ENCODE measurements at regions not wholly inside any gene's neighbourhood (a gene's known extent, or its start where the extent isn't known, plus 50 kb on each side); places are given as distances from the start of the nearest gene placed in this dataset.
"Not testable (repeated sequence)": the region's sequence is repeated elsewhere in the genome, so short reads cannot be mapped to it uniquely, and the experiment has no call there.

DNA sequence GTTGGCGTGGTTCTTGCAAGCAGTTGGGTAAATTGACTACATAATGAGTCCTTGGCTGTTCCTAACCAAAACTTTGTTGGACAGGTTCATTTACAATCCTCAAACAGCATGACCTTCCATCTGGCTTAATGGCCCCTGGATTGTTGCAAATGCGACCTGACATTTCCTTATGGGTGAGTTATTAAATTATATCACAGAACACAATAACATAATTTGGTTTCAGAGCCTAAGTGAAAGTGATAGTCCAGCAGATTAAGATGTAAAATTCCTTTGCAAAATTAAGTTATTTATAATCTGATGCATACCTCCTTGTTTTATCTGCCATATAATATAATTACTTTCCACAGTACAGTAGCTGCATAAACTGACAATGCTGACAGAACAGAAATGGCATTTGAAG lies 224.4 kb downstream of the TUSC1 start:
- H3K9me3 ChIP-seq (ENCODE audit: control insufficient read depth, insufficient read depth, low read length): peaks cover 2% of the 10 kb centered on the region
- 91% methylated on average over 1 of the region's 2 CpGs for WGBS (ENCODE audit: insufficient coverage)
- no peak overlapping the region for H3K27ac Mint-ChIP-seq
- no peak overlapping the region for H3K27ac ChIP-seq (ENCODE audit: low read length)
- H3K4me1 ChIP-seq (ENCODE audit: control insufficient read depth, insufficient read depth, low read length): no peaks in the 10 kb centered on the region
- H3K4me3 Mint-ChIP-seq: no peak overlapping the region
- no peaks in the 10 kb centered on the region for H3K27me3 ChIP-seq (ENCODE audit: control insufficient read depth, insufficient read depth, low read length)
- no peaks in the 10 kb centered on the region for H3K36me3 ChIP-seq (ENCODE audit: control insufficient read depth, insufficient read depth, low read length)
- DNase-seq: no peak
- peaks cover 5 to 31% of the 10 kb centered on the region in 2 donors for H3K9me3 Mint-ChIP-seq
- no peak for ATAC-seq
- no peaks in the 10 kb centered on the region for H3K27me3 Mint-ChIP-seq (ENCODE audit: low read depth in 2 of 2)
- H3K4me3 ChIP-seq (ENCODE audit: low read length): no peak overlapping the region
- intact Hi-C loops (cut with micrococcal nuclease): no loop called here
- H3K4me1 Mint-ChIP-seq: no peaks in the 10 kb centered on the region
- TF ChIP-seq, protein P1, sequence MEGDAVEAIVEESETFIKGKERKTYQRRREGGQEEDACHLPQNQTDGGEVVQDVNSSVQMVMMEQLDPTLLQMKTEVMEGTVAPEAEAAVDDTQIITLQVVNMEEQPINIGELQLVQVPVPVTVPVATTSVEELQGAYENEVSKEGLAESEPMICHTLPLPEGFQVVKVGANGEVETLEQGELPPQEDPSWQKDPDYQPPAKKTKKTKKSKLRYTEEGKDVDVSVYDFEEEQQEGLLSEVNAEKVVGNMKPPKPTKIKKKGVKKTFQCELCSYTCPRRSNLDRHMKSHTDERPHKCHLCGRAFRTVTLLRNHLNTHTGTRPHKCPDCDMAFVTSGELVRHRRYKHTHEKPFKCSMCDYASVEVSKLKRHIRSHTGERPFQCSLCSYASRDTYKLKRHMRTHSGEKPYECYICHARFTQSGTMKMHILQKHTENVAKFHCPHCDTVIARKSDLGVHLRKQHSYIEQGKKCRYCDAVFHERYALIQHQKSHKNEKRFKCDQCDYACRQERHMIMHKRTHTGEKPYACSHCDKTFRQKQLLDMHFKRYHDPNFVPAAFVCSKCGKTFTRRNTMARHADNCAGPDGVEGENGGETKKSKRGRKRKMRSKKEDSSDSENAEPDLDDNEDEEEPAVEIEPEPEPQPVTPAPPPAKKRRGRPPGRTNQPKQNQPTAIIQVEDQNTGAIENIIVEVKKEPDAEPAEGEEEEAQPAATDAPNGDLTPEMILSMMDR (IDR thresholded peaks at IDR 0.05): no peak
- H3K36me3 Mint-ChIP-seq: peaks cover 9% of the 10 kb centered on the region

DNA sequence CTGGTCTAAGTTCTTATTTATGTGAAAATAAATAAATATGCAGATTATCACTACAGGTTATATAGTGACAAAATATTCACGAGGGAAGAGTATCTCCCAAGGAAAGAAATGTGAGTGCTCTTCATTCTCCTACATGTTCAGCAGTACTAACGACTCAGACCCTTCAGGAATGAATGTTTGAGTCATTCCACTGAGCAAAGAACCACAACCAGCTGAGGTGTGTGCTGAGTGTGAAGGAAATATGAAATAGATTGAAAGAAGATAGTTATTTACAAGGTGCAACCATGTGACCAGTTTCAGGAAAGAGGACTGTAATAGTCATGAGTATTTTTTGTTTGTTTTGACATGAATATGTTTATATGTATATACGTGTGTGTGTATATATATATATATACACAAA lies 228.7 kb downstream of the TUSC1 start:
- Histone ChIP-seq H3K36me3 (ENCODE audit: control insufficient read depth, insufficient read depth, low read length) (no peaks in the 10 kb centered on the region), H3K4me1 (ENCODE audit: control insufficient read depth, insufficient read depth, low read length) (no peaks in the 10 kb centered on the region), H3K9me3 (ENCODE audit: control insufficient read depth, insufficient read depth, low read length) (peaks cover 2% of the 10 kb centered on the region), H3K4me3 (ENCODE audit: low read length) (no peak overlapping the region), H3K27me3 (ENCODE audit: control insufficient read depth, insufficient read depth, low read length) (no peaks in the 10 kb centered on the region), H3K27ac (ENCODE audit: low read length) (no peak overlapping the region)
- ATAC-seq (no peak), DNase-seq (no peak)
- Mint-ChIP-seq H3K36me3 (no peaks in the 10 kb centered on the region), H3K4me1 (no peaks in the 10 kb centered on the region), H3K27ac (no peak overlapping the region), H3K9me3 (peaks cover 0 to 12% of the 10 kb centered on the region in 2 donors), H3K27me3 (ENCODE audit: low read depth in 2 of 2) (no peaks in the 10 kb centered on the region), H3K4me3 (no peak overlapping the region)
- intact Hi-C loops (cut with micrococcal nuclease): no loop called here
- TF ChIP-seq, protein P1 (IDR thresholded peaks at IDR 0.05): no peak
- 63% methylated on average over 2 of the region's 3 CpGs for WGBS (ENCODE audit: insufficient coverage)

DNA sequence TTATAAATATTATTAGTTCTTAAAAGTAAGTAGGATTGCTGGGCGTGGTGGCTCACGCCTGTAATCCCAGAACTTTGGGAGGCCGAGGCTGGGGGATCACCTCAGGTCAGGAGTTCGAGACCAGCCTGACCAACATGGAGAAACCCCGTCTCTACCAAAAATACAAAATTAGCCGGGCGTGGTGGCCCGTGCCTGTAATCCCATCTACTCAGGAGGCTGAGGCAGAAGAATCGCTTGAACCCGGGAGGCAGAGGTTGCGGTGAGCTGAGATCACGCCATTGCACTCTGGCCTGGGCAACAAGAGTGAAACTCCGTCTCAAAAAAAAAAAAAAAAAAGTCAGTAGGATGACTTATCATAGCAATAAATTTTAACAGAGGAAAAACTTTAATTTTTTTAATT lies 232.5 kb downstream of the TUSC1 start:
- H3K4me3 Mint-ChIP-seq; H3K9me3 ChIP-seq (ENCODE audit: control insufficient read depth, insufficient read depth, low read length); H3K4me3 ChIP-seq (ENCODE audit: low read length); DNase-seq; H3K27ac Mint-ChIP-seq; H3K27me3 ChIP-seq (ENCODE audit: control insufficient read depth, insufficient read depth, low read length); ATAC-seq; H3K4me1 ChIP-seq (ENCODE audit: control insufficient read depth, insufficient read depth, low read length); H3K27me3 Mint-ChIP-seq (ENCODE audit: low read depth in 2 of 2); intact Hi-C loops (cut with micrococcal nuclease); H3K27ac ChIP-seq (ENCODE audit: low read length); H3K4me1 Mint-ChIP-seq; H3K36me3 ChIP-seq (ENCODE audit: control insufficient read depth, insufficient read depth, low read length): not testable (repeated sequence)
- 87% methylated on average over 10 of the region's 13 CpGs for WGBS (ENCODE audit: insufficient coverage)
- H3K36me3 Mint-ChIP-seq: peaks cover 16% of the 10 kb centered on the region
- peaks cover 13 to 20% of the 10 kb centered on the region in 2 donors for H3K9me3 Mint-ChIP-seq

DNA sequence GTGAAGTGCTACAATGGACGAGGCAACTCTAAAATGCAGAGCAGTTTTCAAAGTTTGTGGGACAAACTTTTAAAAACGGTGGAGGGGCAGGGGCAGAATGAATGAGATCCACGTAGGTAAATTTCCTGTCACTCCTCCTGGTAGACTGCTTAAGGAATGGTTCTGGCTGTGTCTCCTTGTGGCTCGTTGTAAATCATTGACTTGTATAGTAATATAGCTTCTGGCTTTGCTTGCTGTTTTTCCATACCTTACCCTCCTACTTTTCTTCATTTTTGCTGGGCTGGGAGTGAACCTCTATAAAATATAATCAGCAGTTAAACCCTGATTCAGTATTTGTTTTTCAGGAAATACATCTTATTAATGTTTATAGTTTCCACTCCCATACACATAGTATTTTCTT lies 235.7 kb downstream of the TUSC1 start:
- no peak overlapping the region for H3K4me3 ChIP-seq (ENCODE audit: low read length)
- H3K27ac ChIP-seq (ENCODE audit: low read length): no peak overlapping the region
- intact Hi-C loops (cut with micrococcal nuclease): no loop called here
- no peaks in the 10 kb centered on the region for H3K36me3 ChIP-seq (ENCODE audit: control insufficient read depth, insufficient read depth, low read length)
- TF ChIP-seq, protein P1 (IDR thresholded peaks at IDR 0.05): no peak
- Mint-ChIP-seq H3K36me3 (peaks cover 20% of the 10 kb centered on the region), H3K4me1 (no peaks in the 10 kb centered on the region), H3K4me3 (no peak overlapping the region), H3K27ac (no peak overlapping the region), H3K9me3 (peaks cover 17 to 28% of the 10 kb centered on the region in 2 donors), H3K27me3 (ENCODE audit: low read depth in 2 of 2) (no peaks in the 10 kb centered on the region)
- H3K27me3 ChIP-seq (ENCODE audit: control insufficient read depth, insufficient read depth, low read length): no peaks in the 10 kb centered on the region
- DNase-seq: no peak
- no peak for ATAC-seq
- 76% methylated on average over 4 of the region's 4 CpGs for WGBS (ENCODE audit: insufficient coverage)
- no peaks in the 10 kb centered on the region for H3K4me1 ChIP-seq (ENCODE audit: control insufficient read depth, insufficient read depth, low read length)
- H3K9me3 ChIP-seq (ENCODE audit: control insufficient read depth, insufficient read depth, low read length): no peaks in the 10 kb centered on the region

Data from natural killer cell (primary cell).